ENCODE measurements at regions not wholly inside any gene's neighbourhood (a gene's known extent, or its start where the extent isn't known, plus 50 kb on each side); places are given as distances from the start of the nearest gene placed in this dataset.

- H3K27ac ChIP-seq (ENCODE audit: control insufficient read depth, insufficient read depth, low read length), result no peak overlapping the region
- dilution Hi-C loops (cut with MboI; ENCODE audit: extremely low pct_ligation_motif_present, low sequenced_read_pairs), result no loop called here
- TF ChIP-seq CTCF (optimal IDR thresholded peaks at IDR 0.05 in 1 of 3, IDR thresholded peaks at IDR 0.05 in 1 of 3, conservative IDR thresholded peaks at IDR 0.05 in 1 of 3; ENCODE audit: extremely low read depth in 1 of 3, insufficient read depth in 2 of 3, low read length in 3 of 3), result no peak
- no peak for TF ChIP-seq EZH2 (IDR thresholded peaks at IDR 0.05; ENCODE audit: low read length)
- no peak overlapping the region for H2AFZ ChIP-seq (ENCODE audit: control insufficient read depth, low read length)
- no peaks in the 10 kb centered on the region for H3K9me1 ChIP-seq (ENCODE audit: control insufficient read depth, extremely low read depth, insufficient read depth, low read length)
- no peak overlapping the region for H3K4me2 ChIP-seq (ENCODE audit: control insufficient read depth, extremely low read depth, insufficient read depth, low read depth, low read length)
- FAIRE-seq (no peak), DNase-seq (ENCODE audit: low read depth, low spot score) (no peak)
- no peak overlapping the region for H3K9ac ChIP-seq (ENCODE audit: control insufficient read depth, extremely low read depth, insufficient read depth, low read length)
- no peaks in the 10 kb centered on the region for H3K4me1 ChIP-seq (ENCODE audit: control insufficient read depth, extremely low read depth, insufficient read depth, low read length)
- no peaks in the 10 kb centered on the region for H3K36me3 ChIP-seq (ENCODE audit: control insufficient read depth in 2 of 2, extremely low read depth in 1 of 2, insufficient read depth in 2 of 2, low read length in 2 of 2)
- H3K27me3 ChIP-seq (ENCODE audit: control insufficient read depth, extremely low read depth, insufficient read depth, low read length), result no peaks in the 10 kb centered on the region
- no peaks in the 10 kb centered on the region for H4K20me1 ChIP-seq (ENCODE audit: control insufficient read depth, extremely low read depth, insufficient read depth, low read length)
- no peak overlapping the region for H3K4me3 ChIP-seq (ENCODE audit: control insufficient read depth in 2 of 3, extremely low read depth in 1 of 3, insufficient read depth in 2 of 3, low read depth in 1 of 3, low read length in 3 of 3)
- no peaks in the 10 kb centered on the region for H3K79me2 ChIP-seq (ENCODE audit: control insufficient read depth, insufficient read depth, low read length)
- no peaks in the 10 kb centered on the region for H3K9me3 ChIP-seq (ENCODE audit: control insufficient read depth, low read depth, low read length)
These were observed 327.4 kb upstream of the MAN1A1 start for GRCh38 chr6:119676961-119677360.

GRCh38 chr6:119676230-119676629 lies 326.7 kb upstream of the MAN1A1 start:
- Histone ChIP-seq H2AFZ (ENCODE audit: control insufficient read depth, low read length) (no peak overlapping the region), H3K36me3 (ENCODE audit: control insufficient read depth in 2 of 2, extremely low read depth in 1 of 2, insufficient read depth in 2 of 2, low read length in 2 of 2) (no peaks in the 10 kb centered on the region), H3K27ac (ENCODE audit: control insufficient read depth, insufficient read depth, low read length) (no peak overlapping the region), H4K20me1 (ENCODE audit: control insufficient read depth, extremely low read depth, insufficient read depth, low read length) (no peaks in the 10 kb centered on the region), H3K4me3 (ENCODE audit: control insufficient read depth in 2 of 3, extremely low read depth in 1 of 3, insufficient read depth in 2 of 3, low read depth in 1 of 3, low read length in 3 of 3) (no peak overlapping the region), H3K9me3 (ENCODE audit: control insufficient read depth, low read depth, low read length) (no peaks in the 10 kb centered on the region), H3K4me2 (ENCODE audit: control insufficient read depth, extremely low read depth, insufficient read depth, low read depth, low read length) (no peak overlapping the region), H3K9me1 (ENCODE audit: control insufficient read depth, extremely low read depth, insufficient read depth, low read length) (no peaks in the 10 kb centered on the region), H3K27me3 (ENCODE audit: control insufficient read depth, extremely low read depth, insufficient read depth, low read length) (no peaks in the 10 kb centered on the region), H3K4me1 (ENCODE audit: control insufficient read depth, extremely low read depth, insufficient read depth, low read length) (no peaks in the 10 kb centered on the region), H3K9ac (ENCODE audit: control insufficient read depth, extremely low read depth, insufficient read depth, low read length) (no peak overlapping the region), H3K79me2 (ENCODE audit: control insufficient read depth, insufficient read depth, low read length) (no peaks in the 10 kb centered on the region)
- FAIRE-seq (no peak), DNase-seq (ENCODE audit: low read depth, low spot score) (no peak)
- no peak for TF ChIP-seq CTCF (optimal IDR thresholded peaks at IDR 0.05 in 1 of 3, IDR thresholded peaks at IDR 0.05 in 1 of 3, conservative IDR thresholded peaks at IDR 0.05 in 1 of 3; ENCODE audit: extremely low read depth in 1 of 3, insufficient read depth in 2 of 3, low read length in 3 of 3)
- no peak for TF ChIP-seq EZH2 (IDR thresholded peaks at IDR 0.05; ENCODE audit: low read length)
- dilution Hi-C loops (cut with MboI; ENCODE audit: extremely low pct_ligation_motif_present, low sequenced_read_pairs), result no loop called here

Data from keratinocyte (primary cell).